GM18526 (cell line): ENCODE measurements at regions not wholly inside any gene's neighbourhood (a gene's known extent, or its start where the extent isn't known, plus 50 kb on each side); places are given as distances from the start of the nearest gene placed in this dataset.

Experiments
- POLR2A ChIP-seq: IDR thresholded peaks from 3 replicates; pipeline ENCODE4 v1.6.1; 2011; ENCODE audit not compliant: insufficient read length; ENCODE audit errors: extremely low read depth

DNA sequence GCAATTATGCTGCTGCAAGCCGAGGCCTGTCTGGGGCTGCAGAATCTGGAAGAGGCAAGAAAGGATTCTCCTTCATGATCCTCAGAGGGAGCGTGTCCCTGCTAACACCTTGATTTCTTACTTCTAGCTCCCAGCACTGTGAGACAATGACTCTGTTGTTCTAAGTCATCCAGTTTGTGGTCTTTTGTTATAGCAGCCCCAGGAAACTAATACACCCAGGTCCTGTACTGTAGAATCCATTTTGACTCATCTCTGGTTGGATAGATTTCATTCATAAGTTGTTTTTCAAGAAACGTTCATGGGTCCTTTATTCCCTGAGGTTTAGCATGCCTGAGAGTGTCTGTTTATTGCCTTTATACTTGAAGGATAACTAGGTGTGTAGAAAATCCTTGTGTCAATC, 112.7 kb downstream of the TMEM17 start:
- no peak for TF ChIP-seq POLR2A

DNA sequence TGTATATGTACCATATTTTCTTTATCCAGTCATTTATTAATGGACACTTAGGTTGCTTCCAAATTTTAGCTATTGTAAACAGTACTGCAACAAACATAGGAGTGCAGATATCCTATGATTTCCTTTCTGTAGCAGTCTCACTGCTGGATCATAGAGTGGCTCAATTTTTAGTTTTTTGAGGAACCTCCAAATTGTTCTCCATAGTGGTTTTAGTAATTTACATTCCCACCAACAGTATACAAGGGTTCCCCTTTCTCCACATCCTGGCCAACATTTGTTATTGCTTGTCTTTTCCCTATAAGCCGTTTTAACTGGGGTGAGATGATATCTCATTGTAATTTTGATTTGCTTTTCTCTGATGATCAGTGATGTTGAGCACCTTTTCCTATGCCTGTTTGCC, 114.3 kb downstream of the TMEM17 start:
- TF ChIP-seq POLR2A = no peak

GRCh38 chr2:62383846-62384245, 122.1 kb downstream of the TMEM17 start:
- TF ChIP-seq POLR2A = no peak

- TF ChIP-seq POLR2A = no peak
These were observed 123.2 kb downstream of the TMEM17 start for GRCh38 chr2:62382757-62383156.

DNA sequence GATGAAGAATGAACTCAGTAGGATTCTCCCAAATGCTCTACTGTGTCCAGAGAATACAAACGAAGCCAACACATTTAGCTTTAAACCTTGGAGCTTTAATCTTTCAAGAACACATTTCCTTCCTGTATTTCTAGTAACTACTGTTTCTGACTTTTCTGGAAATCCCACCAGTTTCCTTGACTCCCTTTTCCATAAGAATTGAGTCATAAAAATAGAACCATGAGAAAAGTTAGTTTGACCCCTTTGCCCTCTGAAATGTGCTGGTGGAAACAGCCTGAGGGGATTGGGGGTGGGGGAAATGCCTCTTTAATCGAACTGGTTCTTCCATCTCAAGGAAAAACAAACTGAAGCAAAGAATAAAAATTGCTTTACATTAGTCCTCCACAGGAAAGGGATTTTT, 123.9 kb downstream of the TMEM17 start:
- no peak for TF ChIP-seq POLR2A

DNA sequence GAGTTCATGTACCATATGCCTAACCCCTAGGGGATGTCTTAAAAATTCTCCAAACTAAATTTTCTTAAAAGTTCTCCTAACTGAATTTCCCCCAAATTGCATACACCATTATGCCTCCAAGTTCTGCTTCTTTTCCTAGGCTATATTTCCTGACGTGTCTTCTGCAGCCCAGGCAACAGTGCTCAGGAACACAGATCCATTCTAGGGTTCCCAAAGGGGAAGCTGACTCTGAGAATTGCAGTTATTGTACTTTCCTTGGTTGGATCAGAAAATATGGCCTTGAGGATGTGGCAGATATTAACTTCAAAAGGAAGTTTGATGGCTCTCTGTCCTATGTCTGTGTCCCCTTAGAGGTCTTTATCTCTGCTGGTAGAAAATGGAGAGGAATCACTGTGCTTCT, 124.3 kb downstream of the TMEM17 start:
- no peak for TF ChIP-seq POLR2A

GRCh38 chr2:62379566-62379965, 126.4 kb downstream of the TMEM17 start:
- no peak for TF ChIP-seq POLR2A

DNA sequence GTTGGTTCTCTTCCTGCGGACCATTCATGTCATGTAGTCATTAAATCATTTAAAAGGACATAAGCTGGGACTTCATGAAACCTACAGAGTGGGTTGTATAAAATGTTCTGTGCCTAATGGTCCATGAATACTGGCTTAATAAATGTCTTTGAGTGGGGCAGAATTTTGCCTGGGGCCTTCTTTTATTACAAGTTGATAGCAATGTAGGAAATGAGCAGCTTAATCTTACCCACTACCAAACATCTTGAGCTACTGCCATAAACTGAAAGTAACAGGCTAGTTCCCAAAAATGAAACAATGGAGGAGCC, 130.9 kb downstream of the TMEM17 start:
- no peak for TF ChIP-seq POLR2A

DNA sequence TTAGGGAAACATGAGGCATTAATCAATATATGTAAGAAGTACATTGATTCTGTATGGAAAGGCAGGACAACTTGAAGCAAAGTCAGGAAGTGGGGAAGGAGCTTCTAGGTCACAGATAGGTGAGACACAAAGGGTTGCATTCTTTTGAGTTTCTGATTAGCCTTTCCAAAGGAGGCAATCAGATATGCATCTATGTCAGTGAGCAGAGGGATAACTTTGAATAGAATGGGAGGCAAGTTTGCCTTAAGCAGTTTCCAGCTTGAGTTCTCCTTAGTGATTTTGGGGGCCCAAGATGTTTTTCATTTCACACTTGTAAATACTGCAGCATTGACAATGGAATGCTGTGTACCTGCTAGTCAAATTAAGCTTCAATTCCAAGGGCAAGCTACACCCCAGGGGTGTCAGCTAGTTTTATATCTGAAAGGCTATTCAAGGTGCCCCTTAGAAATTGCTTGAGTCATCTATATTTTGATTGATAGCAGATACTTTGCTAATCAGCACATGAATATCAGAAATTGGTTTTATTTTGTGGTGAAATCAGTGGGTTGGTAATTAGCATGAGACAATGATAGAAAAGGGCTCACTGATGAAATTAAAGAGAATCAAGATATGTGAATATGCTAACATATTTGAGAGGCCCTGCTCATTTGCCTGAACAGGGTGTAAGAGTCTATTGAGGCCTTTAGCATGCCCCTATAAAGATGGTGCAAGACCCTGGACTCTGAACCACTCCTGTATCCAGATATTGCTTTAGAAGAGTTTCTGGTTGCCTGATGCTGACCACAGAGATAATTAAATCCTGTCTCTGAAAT, 131.5 kb downstream of the TMEM17 start:
- TF ChIP-seq POLR2A = no peak

DNA sequence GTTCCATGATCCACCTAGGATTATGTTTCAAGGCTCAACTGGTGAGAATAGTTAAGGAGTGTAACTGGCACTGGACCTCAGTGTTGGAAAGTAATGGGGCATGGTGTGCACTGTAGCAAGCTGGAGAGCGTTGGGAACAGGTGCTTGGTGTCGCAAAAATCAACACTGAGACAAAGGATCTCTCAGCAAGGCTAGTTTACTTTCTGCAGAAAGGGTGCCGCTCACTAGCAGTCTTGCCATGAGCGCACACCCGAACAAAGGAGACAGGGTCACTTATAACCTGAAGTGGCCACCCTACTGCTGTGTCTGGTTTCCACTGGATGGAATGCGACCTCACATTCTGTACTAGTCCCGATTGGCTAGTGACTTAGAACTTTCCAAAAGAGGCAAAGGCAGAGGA, 133.2 kb downstream of the TMEM17 start:
- no peak for TF ChIP-seq POLR2A

DNA sequence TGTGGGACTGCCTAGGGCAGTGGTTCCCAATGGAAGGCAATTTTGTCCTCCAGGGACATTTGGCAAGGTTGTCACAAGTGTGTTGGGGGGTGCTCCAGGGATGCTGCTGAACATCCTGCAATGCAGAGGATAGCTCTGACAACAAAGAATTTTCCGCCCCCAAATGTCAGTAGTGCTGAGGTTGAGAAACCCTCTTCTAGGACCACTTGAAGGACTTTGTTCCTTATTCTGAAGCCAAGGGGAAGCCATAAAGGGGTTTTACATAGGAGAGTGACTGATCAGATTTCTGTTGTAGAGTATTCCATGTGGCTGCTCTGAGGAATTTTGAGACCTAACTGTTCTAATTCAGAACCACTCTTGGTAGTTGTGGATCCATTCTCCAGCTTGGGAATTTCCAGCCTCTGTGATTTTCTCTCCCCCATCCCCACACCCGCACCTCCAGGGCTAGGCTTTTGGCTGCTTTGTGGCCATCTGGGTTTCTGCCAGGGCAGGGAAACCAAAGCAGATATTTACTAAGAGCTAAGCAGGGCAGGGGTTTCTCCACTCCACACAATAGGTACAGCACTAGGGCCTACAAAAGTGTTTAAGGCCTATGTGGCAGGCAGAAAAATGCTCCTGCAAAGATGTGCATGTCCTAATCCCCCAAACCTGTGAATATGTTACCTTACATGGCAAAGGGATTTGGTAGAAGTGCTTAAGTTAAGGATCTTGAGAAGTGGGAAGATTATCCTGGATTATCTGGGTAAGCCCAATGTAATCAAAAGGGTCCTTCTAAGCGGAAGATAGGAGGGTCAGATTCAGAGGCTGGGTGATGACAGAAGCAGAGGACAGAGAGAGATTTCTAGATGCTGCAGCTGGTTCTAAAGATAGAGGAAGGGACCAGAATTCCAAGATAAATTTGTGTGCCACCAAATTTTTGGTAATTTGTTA, 135.4 kb downstream of the TMEM17 start:
- TF ChIP-seq POLR2A = no peak

DNA sequence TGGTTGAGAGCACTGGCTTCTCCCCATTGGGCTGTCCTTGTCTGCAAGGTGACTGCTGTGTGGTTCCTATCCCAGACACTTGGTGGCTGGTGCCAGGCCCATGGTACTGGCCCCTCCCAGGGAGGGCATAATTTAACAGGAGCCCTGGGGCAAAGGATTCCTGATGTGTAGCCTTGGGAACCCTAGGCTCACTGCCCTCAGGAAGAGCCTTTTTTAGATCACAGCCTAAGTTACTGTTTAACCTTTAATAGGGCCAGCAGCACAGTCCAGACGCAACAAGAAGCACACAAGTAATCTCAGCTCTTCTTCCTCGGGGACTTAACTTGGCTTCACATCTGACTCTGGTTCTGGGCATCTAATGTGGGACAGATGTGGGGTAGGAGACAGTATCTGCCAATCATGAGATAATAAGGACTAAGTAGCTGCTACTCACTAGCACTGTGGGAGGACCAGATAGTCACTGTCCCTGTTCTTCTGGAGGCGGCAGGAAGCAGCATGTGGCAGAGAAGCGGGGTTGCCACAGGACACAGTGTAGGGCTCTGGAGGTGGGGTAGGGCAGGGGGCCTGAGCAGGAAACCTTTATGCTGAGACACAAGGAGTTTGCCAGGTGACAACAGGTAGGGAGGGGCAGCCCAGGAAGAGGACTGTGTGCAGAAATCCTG, 136.3 kb downstream of the TMEM17 start:
- TF ChIP-seq POLR2A = no peak

- TF ChIP-seq POLR2A = no peak
These were observed 141.0 kb downstream of the TMEM17 start for GRCh38 chr2:62364791-62365528.

- TF ChIP-seq POLR2A = no peak
These were observed 142.8 kb downstream of the TMEM17 start for GRCh38 chr2:62363166-62363565.

DNA sequence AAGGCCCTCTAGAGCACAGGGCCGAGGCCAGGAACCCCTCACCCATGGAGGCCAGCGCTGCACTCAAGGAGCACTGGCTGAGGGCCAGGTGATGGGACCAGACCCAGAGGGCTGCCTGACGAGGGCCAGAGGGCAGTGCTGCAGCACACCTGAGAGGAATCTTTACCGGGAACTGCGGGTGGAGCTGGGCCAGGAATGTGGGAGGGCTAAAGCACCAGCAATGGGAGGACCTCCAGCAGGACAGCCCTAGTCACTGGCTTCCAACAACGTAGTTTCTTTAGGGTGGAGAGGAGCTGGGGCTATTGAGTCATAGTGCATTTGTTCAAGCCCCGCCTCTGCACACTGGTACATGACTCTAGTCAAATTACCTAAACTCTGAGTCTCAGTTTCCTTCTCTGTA, 143.4 kb downstream of the TMEM17 start:
- no peak for TF ChIP-seq POLR2A
